ENCODE measurements at regions not wholly inside any gene's neighbourhood (a gene's known extent, or its start where the extent isn't known, plus 50 kb on each side); places are given as distances from the start of the nearest gene placed in this dataset.

DNA sequence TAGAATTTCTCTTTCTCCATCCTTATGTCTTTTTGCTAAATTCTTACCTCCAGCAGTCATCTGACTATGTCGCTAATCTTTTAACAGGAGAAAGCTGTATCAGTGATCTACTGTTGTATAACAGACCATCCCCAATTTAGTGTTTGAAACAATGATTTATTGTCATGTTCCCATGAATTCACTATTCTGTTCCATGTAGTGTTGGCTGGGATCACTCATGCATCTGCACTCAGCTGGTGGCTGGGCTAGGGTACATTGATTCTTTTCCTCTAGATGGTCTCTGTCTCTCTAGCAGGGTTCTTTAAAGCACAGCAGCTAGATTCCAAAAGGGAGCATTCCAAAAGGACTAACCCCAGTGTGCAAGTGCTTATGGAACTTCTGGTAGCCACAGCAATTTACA is 184.2 kb upstream of the FANCL start:
- H3K9me3 Mint-ChIP-seq = no peaks in the 10 kb centered on the region
- H3K4me3 ChIP-seq (ENCODE audit: low read length) = no peak overlapping the region
- intact Hi-C loops (cut with DNase I, micrococcal nuclease) = no loop called here
- H3K36me3 ChIP-seq (ENCODE audit: insufficient read depth, low read length) = no peaks in the 10 kb centered on the region
- ChIA-PET CTCF (no interaction called here), POLR2A (no interaction called here)
- H3K9me3 ChIP-seq (ENCODE audit: control insufficient read depth in 1 of 2, insufficient read depth in 1 of 2, low read length in 2 of 2) = no peaks in the 10 kb centered on the region
- H3K4me3 Mint-ChIP-seq = no peak overlapping the region
- no peak overlapping the region for H3K27ac Mint-ChIP-seq
- peaks cover 3% of the 10 kb centered on the region for H3K4me1 ChIP-seq (ENCODE audit: insufficient read depth, low read length)
- no peak for DNase-seq
- peaks cover 43% of the 10 kb centered on the region for H3K27me3 Mint-ChIP-seq
- peaks cover 24 to 30% of the 10 kb centered on the region in 2 experiments for H3K27me3 ChIP-seq (ENCODE audit: control insufficient read depth in 1 of 2, insufficient read depth in 2 of 2, low read length in 2 of 2)
- peaks cover 7% of the 10 kb centered on the region for H3K4me1 Mint-ChIP-seq (ENCODE audit: low read depth)
- H3K36me3 Mint-ChIP-seq (ENCODE audit: low read depth) = no peaks in the 10 kb centered on the region
- H3K27ac ChIP-seq (ENCODE audit: low read depth in 1 of 2, low read length in 2 of 2) = no peak overlapping the region
- TF ChIP-seq, protein P1, sequence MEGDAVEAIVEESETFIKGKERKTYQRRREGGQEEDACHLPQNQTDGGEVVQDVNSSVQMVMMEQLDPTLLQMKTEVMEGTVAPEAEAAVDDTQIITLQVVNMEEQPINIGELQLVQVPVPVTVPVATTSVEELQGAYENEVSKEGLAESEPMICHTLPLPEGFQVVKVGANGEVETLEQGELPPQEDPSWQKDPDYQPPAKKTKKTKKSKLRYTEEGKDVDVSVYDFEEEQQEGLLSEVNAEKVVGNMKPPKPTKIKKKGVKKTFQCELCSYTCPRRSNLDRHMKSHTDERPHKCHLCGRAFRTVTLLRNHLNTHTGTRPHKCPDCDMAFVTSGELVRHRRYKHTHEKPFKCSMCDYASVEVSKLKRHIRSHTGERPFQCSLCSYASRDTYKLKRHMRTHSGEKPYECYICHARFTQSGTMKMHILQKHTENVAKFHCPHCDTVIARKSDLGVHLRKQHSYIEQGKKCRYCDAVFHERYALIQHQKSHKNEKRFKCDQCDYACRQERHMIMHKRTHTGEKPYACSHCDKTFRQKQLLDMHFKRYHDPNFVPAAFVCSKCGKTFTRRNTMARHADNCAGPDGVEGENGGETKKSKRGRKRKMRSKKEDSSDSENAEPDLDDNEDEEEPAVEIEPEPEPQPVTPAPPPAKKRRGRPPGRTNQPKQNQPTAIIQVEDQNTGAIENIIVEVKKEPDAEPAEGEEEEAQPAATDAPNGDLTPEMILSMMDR (IDR thresholded peaks at IDR 0.05) = no peak
- ATAC-seq (ENCODE audit: poor library complexity) = no peak

DNA sequence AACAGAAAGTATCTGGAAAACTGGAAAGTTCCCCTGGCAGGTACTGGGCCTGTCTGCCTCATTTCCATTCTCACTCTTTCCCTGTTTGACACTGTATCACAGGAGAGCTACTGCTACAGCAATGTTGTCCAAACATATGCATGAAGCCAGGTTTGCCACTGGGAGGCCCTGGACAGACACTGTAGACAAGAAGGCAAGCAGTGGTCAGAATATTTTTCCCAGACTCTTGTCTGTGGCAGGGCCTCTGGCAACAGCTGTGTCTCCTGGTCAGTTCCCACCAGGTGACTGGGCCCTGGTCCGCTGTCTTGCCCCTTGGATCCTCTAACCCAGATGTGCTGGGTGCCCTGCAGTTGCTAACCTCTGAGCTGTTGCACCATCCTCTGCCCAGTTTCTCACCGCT is 178.9 kb upstream of the FANCL start:
- H3K4me3 Mint-ChIP-seq = no peak overlapping the region
- no peaks in the 10 kb centered on the region for H3K36me3 Mint-ChIP-seq (ENCODE audit: low read depth)
- Histone ChIP-seq H3K27ac (ENCODE audit: low read depth in 1 of 2, low read length in 2 of 2) (no peak overlapping the region), H3K4me1 (ENCODE audit: insufficient read depth, low read length) (no peaks in the 10 kb centered on the region), H3K27me3 (ENCODE audit: control insufficient read depth in 1 of 2, insufficient read depth in 2 of 2, low read length in 2 of 2) (no peaks in the 10 kb centered on the region), H3K36me3 (ENCODE audit: insufficient read depth, low read length) (no peaks in the 10 kb centered on the region), H3K9me3 (ENCODE audit: control insufficient read depth in 1 of 2, insufficient read depth in 1 of 2, low read length in 2 of 2) (no peaks in the 10 kb centered on the region), H3K4me3 (ENCODE audit: low read length) (no peak overlapping the region)
- TF ChIP-seq, protein P1 (IDR thresholded peaks at IDR 0.05) = no peak
- no peak for ATAC-seq (ENCODE audit: poor library complexity)
- no peak for DNase-seq
- POLR2A ChIA-PET = no interaction called here
- no peaks in the 10 kb centered on the region for H3K9me3 Mint-ChIP-seq
- H3K27ac Mint-ChIP-seq = no peak overlapping the region
- H3K27me3 Mint-ChIP-seq = peaks cover under 1% of the 10 kb centered on the region
- intact Hi-C loops (cut with DNase I, micrococcal nuclease) = no loop called here
- CTCF ChIA-PET = no interaction called here
- H3K4me1 Mint-ChIP-seq (ENCODE audit: low read depth) = no peaks in the 10 kb centered on the region

GRCh38 chr2:58416696-58417095 is 175.6 kb upstream of the FANCL start:
- TF ChIP-seq, protein P1 (IDR thresholded peaks at IDR 0.05) = no peak
- no peaks in the 10 kb centered on the region for H3K27me3 Mint-ChIP-seq
- intact Hi-C loops (cut with DNase I, micrococcal nuclease) = no loop called here
- no peaks in the 10 kb centered on the region for H3K9me3 Mint-ChIP-seq
- H3K4me1 Mint-ChIP-seq (ENCODE audit: low read depth) = no peaks in the 10 kb centered on the region
- no peaks in the 10 kb centered on the region for H3K36me3 ChIP-seq (ENCODE audit: insufficient read depth, low read length)
- no peak overlapping the region for H3K4me3 ChIP-seq (ENCODE audit: low read length)
- H3K27me3 ChIP-seq (ENCODE audit: control insufficient read depth in 1 of 2, insufficient read depth in 2 of 2, low read length in 2 of 2) = no peaks in the 10 kb centered on the region
- ChIA-PET POLR2A (no interaction called here), CTCF (no interaction called here)
- ATAC-seq (ENCODE audit: poor library complexity) (no peak), DNase-seq (no peak)
- H3K36me3 Mint-ChIP-seq (ENCODE audit: low read depth) = no peaks in the 10 kb centered on the region
- H3K4me1 ChIP-seq (ENCODE audit: insufficient read depth, low read length) = no peaks in the 10 kb centered on the region
- H3K9me3 ChIP-seq (ENCODE audit: control insufficient read depth in 1 of 2, insufficient read depth in 1 of 2, low read length in 2 of 2) = no peaks in the 10 kb centered on the region
- no peak overlapping the region for H3K4me3 Mint-ChIP-seq
- H3K27ac Mint-ChIP-seq = no peak overlapping the region
- no peak overlapping the region for H3K27ac ChIP-seq (ENCODE audit: low read depth in 1 of 2, low read length in 2 of 2)

Data from CD4-positive, alpha-beta T cell (primary cell).